Stimulated activated CD8-positive, alpha-beta memory T cell treated with anti-CD3 and anti-CD28 coated beads, Interleukin-7, amount 100 ng/mL, for 1 hour (primary cell): ENCODE measurements at regions not wholly inside any gene's neighbourhood (a gene's known extent, or its start where the extent isn't known, plus 50 kb on each side); places are given as distances from the start of the nearest gene placed in this dataset.

ENCODE experiments used
- DNase-seq, 2 donors: peaks; one replicate each; pipeline ENCODE4 v3.0.0-alpha.2; 2020; ENCODE audit warnings: low read depth in 2 of 2

- peak; percentile 39 to 42 for DNase-seq
Measured at GRCh38 chr4:15231265-15232091, 196.4 kb upstream of the C1QTNF7 start.

GRCh38 chr4:15232366-15233263 is 195.2 kb upstream of the C1QTNF7 start:
- no peak for DNase-seq

GRCh38 chr4:15233264-15233597 is 194.6 kb upstream of the C1QTNF7 start:
- DNase-seq = no peak

- DNase-seq = no peak
Measured at GRCh38 chr4:15233626-15234025, 194.2 kb upstream of the C1QTNF7 start.

GRCh38 chr4:15234116-15234855 is 193.5 kb upstream of the C1QTNF7 start:
- no peak for DNase-seq

- DNase-seq = no peak
Measured at GRCh38 chr4:15234856-15235126, 193.0 kb upstream of the C1QTNF7 start.

GRCh38 chr4:15235135-15235534 is 192.7 kb upstream of the C1QTNF7 start:
- DNase-seq = no peak

GRCh38 chr4:15237648-15238230 is 190.1 kb upstream of the C1QTNF7 start:
- no peak for DNase-seq

- DNase-seq = no peak
Measured at GRCh38 chr4:15238720-15239119, 189.1 kb upstream of the C1QTNF7 start.

GRCh38 chr4:15239866-15240265 is 188.0 kb upstream of the C1QTNF7 start:
- DNase-seq = no peak

- DNase-seq = no peak
Measured at GRCh38 chr4:15240764-15241163, 187.1 kb upstream of the C1QTNF7 start.

- no peak for DNase-seq
Measured at GRCh38 chr4:15242021-15242420, 185.8 kb upstream of the C1QTNF7 start.

- DNase-seq = no peak
Measured at GRCh38 chr4:15244354-15244753, 183.5 kb upstream of the C1QTNF7 start.

GRCh38 chr4:15245006-15245530 is 182.8 kb upstream of the C1QTNF7 start:
- no peak for DNase-seq

- no peak for DNase-seq
Measured at GRCh38 chr4:15250021-15250441, 177.8 kb upstream of the C1QTNF7 start.

- no peak for DNase-seq
Measured at GRCh38 chr4:15253349-15253748, 174.5 kb upstream of the C1QTNF7 start.

- DNase-seq = no peak
Measured at GRCh38 chr4:15254236-15254880, 173.5 kb upstream of the C1QTNF7 start.

- DNase-seq = no peak
Measured at GRCh38 chr4:15255537-15255936, 172.3 kb upstream of the C1QTNF7 start.

- DNase-seq = no peak
Measured at GRCh38 chr4:15260758-15261157, 167.1 kb upstream of the C1QTNF7 start.

GRCh38 chr4:15262396-15262795 is 165.4 kb upstream of the C1QTNF7 start:
- DNase-seq = no peak

GRCh38 chr4:15270201-15270600 is 157.6 kb upstream of the C1QTNF7 start:
- DNase-seq = no peak
